GM23248 (cell line): ENCODE measurements at regions not wholly inside any gene's neighbourhood (a gene's known extent, or its start where the extent isn't known, plus 50 kb on each side); places are given as distances from the start of the nearest gene placed in this dataset.

Experiments
- EZH2 ChIP-seq: fragments of 200-600 bp; sonication (generic); IDR thresholded peaks from 2 replicates; pipeline ENCODE4 v1.6.1; 2018; ENCODE audit warnings: antibody characterized with exemption, mild to moderate bottlenecking; ENCODE audit not compliant: insufficient read depth, poor library complexity, severe bottlenecking
- EZH2phosphoT487 ChIP-seq: fragments of 200-600 bp; sonication (generic); IDR thresholded peaks from 2 replicates; pipeline ENCODE4 v1.6.1; 2018; ENCODE audit warnings: antibody characterized with exemption, moderate library complexity, mild to moderate bottlenecking, low read depth; ENCODE audit not compliant: insufficient read depth

- TF ChIP-seq EZH2 (no peak), EZH2phosphoT487 (no peak)
Observed at GRCh38 chr9:74443036-74443750, 53.9 kb upstream of the RORB start.
